Left lobe of liver (tissue), 2 donors: ENCODE measurements at regions not wholly inside any gene's neighbourhood (a gene's known extent, or its start where the extent isn't known, plus 50 kb on each side); places are given as distances from the start of the nearest gene placed in this dataset.

Source experiments
- ATAC-seq: fragments of 200-7000 bp; cut with Tn5 transposase; one replicate; pipeline ENCODE4 v1.9.1; 2020; ENCODE audit warnings: mild to moderate bottlenecking, moderate library complexity
- DNase-seq: peaks from one replicate; pipeline ENCODE4 v3.0.0-alpha.2; 2020; ENCODE audit warnings: low spot score
- donor health status: DM: no; HTN: no; CAD: no; lungs with moderate emphysema.
- donor health status: DM: no; HTN: yes; CAD: no.

GRCh38 chr4:99714179-99714578, 56.6 kb upstream of the C4orf54 start:
- ATAC-seq, result no peak
- DNase-seq, result no peak

GRCh38 chr4:99712530-99712929, 54.9 kb upstream of the C4orf54 start:
- ATAC-seq, result no peak
- DNase-seq, result no peak

GRCh38 chr4:99712099-99712498, 54.5 kb upstream of the C4orf54 start:
- no peak for ATAC-seq

GRCh38 chr4:99711657-99712056, 54.0 kb upstream of the C4orf54 start:
- ATAC-seq (no peak), DNase-seq (no peak)

More at GRCh38 chr4:99712099-99712498, 54.5 kb upstream of the C4orf54 start:
- DNase-seq, result no peak

GRCh38 chr4:99710681-99711345, 53.2 kb upstream of the C4orf54 start:
- ATAC-seq, result no peak

GRCh38 chr4:99710020-99710419, 52.4 kb upstream of the C4orf54 start:
- DNase-seq (no peak), ATAC-seq (no peak)

More at GRCh38 chr4:99710681-99711345, 53.2 kb upstream of the C4orf54 start:
- DNase-seq, result no peak

GRCh38 chr4:99708551-99708950, 50.9 kb upstream of the C4orf54 start:
- no peak for ATAC-seq
- no peak for DNase-seq
